HG02885 (cell line): ENCODE measurements at regions not wholly inside any gene's neighbourhood (a gene's known extent, or its start where the extent isn't known, plus 50 kb on each side); places are given as distances from the start of the nearest gene placed in this dataset.

Experiments
- ATAC-seq: cut with Tn5 transposase; IDR thresholded peaks from one replicate; pipeline ENCODE4 v1.9.1; 2021; ENCODE audit warnings: mild to moderate bottlenecking; ENCODE audit not compliant: unreplicated experiment, poor library complexity

GRCh38 chr13:44084146-44084545 is 204.4 kb downstream of the LACC1 start:
- no peak for ATAC-seq

- ATAC-seq, result no peak
Measured at GRCh38 chr13:44086389-44086788, 206.7 kb downstream of the LACC1 start.

GRCh38 chr13:44088411-44088810 is 208.7 kb downstream of the LACC1 start:
- ATAC-seq, result no peak

GRCh38 chr13:44088991-44089413 is 209.3 kb downstream of the LACC1 start:
- no peak for ATAC-seq

- ATAC-seq, result no peak
Measured at GRCh38 chr13:44089452-44089851, 209.7 kb downstream of the LACC1 start.

- ATAC-seq, result no peak
Measured at GRCh38 chr13:44092078-44092970, 212.6 kb downstream of the LACC1 start.

GRCh38 chr13:44093607-44094564 is 214.2 kb downstream of the LACC1 start:
- ATAC-seq, result no peak

GRCh38 chr13:44096901-44097300 is 217.2 kb downstream of the LACC1 start:
- ATAC-seq, result no peak

- ATAC-seq, result no peak
Measured at GRCh38 chr13:44098559-44098958, 218.9 kb downstream of the LACC1 start.

- no peak for ATAC-seq
Measured at GRCh38 chr13:44101347-44102083, 221.8 kb downstream of the LACC1 start.

GRCh38 chr13:44103429-44104196 is 223.9 kb downstream of the LACC1 start:
- ATAC-seq, result no peak

- ATAC-seq, result no peak
Measured at GRCh38 chr13:44104197-44104490, 224.4 kb downstream of the LACC1 start.

GRCh38 chr13:44104969-44105368 is 225.3 kb downstream of the LACC1 start:
- ATAC-seq, result no peak

- no peak for ATAC-seq
Measured at GRCh38 chr13:44106266-44107152, 226.8 kb downstream of the LACC1 start.

- ATAC-seq, result no peak
Measured at GRCh38 chr13:44107357-44108121, 227.8 kb downstream of the LACC1 start.

GRCh38 chr13:44108331-44108858 is 228.7 kb downstream of the LACC1 start:
- no peak for ATAC-seq

GRCh38 chr13:44110091-44110621 is 230.5 kb downstream of the LACC1 start:
- no peak for ATAC-seq

GRCh38 chr13:44111701-44112100 is 232.0 kb downstream of the LACC1 start:
- ATAC-seq, result no peak
